GM23248 (cell line): ENCODE measurements at regions not wholly inside any gene's neighbourhood (a gene's known extent, or its start where the extent isn't known, plus 50 kb on each side); places are given as distances from the start of the nearest gene placed in this dataset.

ENCODE experiments used
- EZH2 ChIP-seq: fragments of 200-600 bp; sonication (generic); IDR thresholded peaks from 2 replicates; pipeline ENCODE4 v1.6.1; 2018; ENCODE audit warnings: antibody characterized with exemption, mild to moderate bottlenecking; ENCODE audit not compliant: insufficient read depth, poor library complexity, severe bottlenecking
- EZH2phosphoT487 ChIP-seq: fragments of 200-600 bp; sonication (generic); IDR thresholded peaks from 2 replicates; pipeline ENCODE4 v1.6.1; 2018; ENCODE audit warnings: antibody characterized with exemption, moderate library complexity, mild to moderate bottlenecking, low read depth; ENCODE audit not compliant: insufficient read depth

- TF ChIP-seq EZH2phosphoT487 (no peak), EZH2 (no peak)
Measured at GRCh38 chr3:102290241-102290640, 144.6 kb upstream of the ZPLD1 start.
